GM20431 (cell line): ENCODE measurements at regions not wholly inside any gene's neighbourhood (a gene's known extent, or its start where the extent isn't known, plus 50 kb on each side); places are given as distances from the start of the nearest gene placed in this dataset.

Experiments used
- in situ Hi-C: fragments of 300-500 bp; cut with MseI, MboI; formaldehyde crosslinking; loops from one replicate; pipeline ENCODE4 v1.15.0; 2020; ENCODE audit warnings: low sequenced_read_pairs; ENCODE audit not compliant: unreplicated experiment

- in situ Hi-C loops: no loop called here
Measured at GRCh38 chr9:78486661-78487060, 189.7 kb downstream of the PSAT1 start.

GRCh38 chr9:78490231-78490630 is 193.3 kb downstream of the PSAT1 start:
- in situ Hi-C loops: no loop called here

GRCh38 chr9:78491402-78491801 is 194.5 kb downstream of the PSAT1 start:
- in situ Hi-C loops: no loop called here

GRCh38 chr9:78493166-78493742 is 196.3 kb downstream of the PSAT1 start:
- in situ Hi-C loops: no loop called here

GRCh38 chr9:78502566-78502965 is 205.6 kb downstream of the PSAT1 start:
- in situ Hi-C loops: no loop called here

- in situ Hi-C loops: no loop called here
Measured at GRCh38 chr9:78505546-78505945, 208.6 kb downstream of the PSAT1 start.

- in situ Hi-C loops: no loop called here
Measured at GRCh38 chr9:78507037-78507436, 210.1 kb downstream of the PSAT1 start.

- in situ Hi-C loops: no loop called here
Measured at GRCh38 chr9:78510035-78510434, 213.1 kb downstream of the PSAT1 start.

GRCh38 chr9:78515108-78515507 is 218.2 kb downstream of the PSAT1 start:
- in situ Hi-C loops: no loop called here

- in situ Hi-C loops: no loop called here
Measured at GRCh38 chr9:78519786-78520185, 222.9 kb downstream of the PSAT1 start.

GRCh38 chr9:78521680-78522079 is 224.8 kb downstream of the PSAT1 start:
- in situ Hi-C loops: no loop called here

GRCh38 chr9:78525986-78526560 is 229.1 kb downstream of the PSAT1 start:
- in situ Hi-C loops: no loop called here

- in situ Hi-C loops: no loop called here
Measured at GRCh38 chr9:78533500-78533899, 236.6 kb downstream of the PSAT1 start.

GRCh38 chr9:78539188-78539587 is 242.3 kb downstream of the PSAT1 start:
- in situ Hi-C loops: no loop called here

GRCh38 chr9:78539904-78540303 is 243.0 kb downstream of the PSAT1 start:
- in situ Hi-C loops: no loop called here

GRCh38 chr9:78541868-78542443 is 245.0 kb downstream of the PSAT1 start:
- in situ Hi-C loops: no loop called here

- in situ Hi-C loops: no loop called here
Measured at GRCh38 chr9:78542491-78543181, 245.7 kb downstream of the PSAT1 start.

- in situ Hi-C loops: no loop called here
Measured at GRCh38 chr9:78543353-78543752, 246.4 kb downstream of the PSAT1 start.

- in situ Hi-C loops: no loop called here
Measured at GRCh38 chr9:78544230-78544629, 247.3 kb downstream of the PSAT1 start.

- in situ Hi-C loops: no loop called here
Measured at GRCh38 chr9:78547831-78548230, 250.9 kb downstream of the PSAT1 start.

- in situ Hi-C loops: no loop called here
Measured at GRCh38 chr9:78548670-78549069, 251.7 kb downstream of the PSAT1 start.
